ENCODE measurements at regions not wholly inside any gene's neighbourhood (a gene's known extent, or its start where the extent isn't known, plus 50 kb on each side); places are given as distances from the start of the nearest gene placed in this dataset.

DNA sequence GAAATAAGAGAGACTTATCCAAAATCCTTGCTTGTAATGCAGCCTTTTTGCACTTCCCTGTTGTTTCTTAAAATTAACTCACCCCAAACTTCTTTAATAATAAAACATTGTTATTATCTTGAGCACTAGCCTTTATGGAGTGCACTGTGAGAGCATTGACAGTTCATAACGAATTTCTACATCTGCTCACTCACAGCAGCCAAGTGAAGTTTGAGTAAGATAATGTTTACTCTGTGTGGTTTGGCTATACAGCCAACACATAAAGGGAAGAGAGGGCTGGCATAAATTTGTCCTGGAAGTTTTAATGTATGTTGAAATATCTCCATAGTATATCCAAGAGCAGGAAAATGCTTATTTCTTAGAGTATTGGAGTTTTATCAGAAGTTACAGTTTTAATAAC is 227.9 kb downstream of the FRK start:
- TF ChIP-seq RAD21 (CRISPR knock-in tag; conservative IDR thresholded peaks at IDR 0.05 in 1 of 2, IDR thresholded peaks at IDR 0.05 in 1 of 2) (no peak), EZH2 (IDR thresholded peaks at IDR 0.05; ENCODE audit: borderline replicate concordance, low read depth, low read length) (no peak), MXI1 (IDR thresholded peaks at IDR 0.05; ENCODE audit: low read depth, low read length) (no peak)

All from K562 (cell line).